Body of pancreas (tissue), 4 donors: ENCODE measurements at regions not wholly inside any gene's neighbourhood (a gene's known extent, or its start where the extent isn't known, plus 50 kb on each side); places are given as distances from the start of the nearest gene placed in this dataset.

Experiments
- POLR2A ChIP-seq, 3 donors: fragments of 450-650 bp; IDR thresholded peaks; one replicate each; pipeline ENCODE4 v1.6.1; 2016; ENCODE audit warnings: antibody characterized with exemption in 3 of 3, mild to moderate bottlenecking in 2 of 3
- TF ChIP-seq, protein P1 (sequence below), 7 experiments: fragments of 450-650 bp in 4 of 7; fragments of 200-600 bp in 3 of 7; sonication (generic) in 3 of 7; IDR thresholded peaks; one replicate each; pipeline ENCODE4 v1.5.1; 2016 to 2019; ENCODE audit warnings: antibody characterized with exemption in 7 of 7

DNA sequence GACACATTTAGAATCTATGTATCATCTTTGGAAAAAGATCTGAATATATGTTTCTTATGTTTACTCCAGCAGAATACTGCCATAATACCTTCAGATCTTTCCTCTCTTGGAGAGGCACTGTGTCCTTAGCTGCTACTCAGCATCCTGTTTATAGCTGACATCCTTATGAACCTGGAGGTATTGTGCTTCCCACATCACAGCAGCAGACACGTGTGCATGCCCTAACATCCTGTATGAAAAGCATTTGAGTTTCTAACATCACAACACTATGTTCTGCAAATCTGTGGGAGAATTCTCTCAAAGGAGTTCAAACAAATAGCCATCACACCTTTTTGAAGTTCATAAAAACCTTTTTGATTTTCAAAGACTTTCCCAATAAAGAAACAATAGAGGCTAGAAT is 216.0 kb downstream of the GJA1 start:
- TF ChIP-seq, protein P1, sequence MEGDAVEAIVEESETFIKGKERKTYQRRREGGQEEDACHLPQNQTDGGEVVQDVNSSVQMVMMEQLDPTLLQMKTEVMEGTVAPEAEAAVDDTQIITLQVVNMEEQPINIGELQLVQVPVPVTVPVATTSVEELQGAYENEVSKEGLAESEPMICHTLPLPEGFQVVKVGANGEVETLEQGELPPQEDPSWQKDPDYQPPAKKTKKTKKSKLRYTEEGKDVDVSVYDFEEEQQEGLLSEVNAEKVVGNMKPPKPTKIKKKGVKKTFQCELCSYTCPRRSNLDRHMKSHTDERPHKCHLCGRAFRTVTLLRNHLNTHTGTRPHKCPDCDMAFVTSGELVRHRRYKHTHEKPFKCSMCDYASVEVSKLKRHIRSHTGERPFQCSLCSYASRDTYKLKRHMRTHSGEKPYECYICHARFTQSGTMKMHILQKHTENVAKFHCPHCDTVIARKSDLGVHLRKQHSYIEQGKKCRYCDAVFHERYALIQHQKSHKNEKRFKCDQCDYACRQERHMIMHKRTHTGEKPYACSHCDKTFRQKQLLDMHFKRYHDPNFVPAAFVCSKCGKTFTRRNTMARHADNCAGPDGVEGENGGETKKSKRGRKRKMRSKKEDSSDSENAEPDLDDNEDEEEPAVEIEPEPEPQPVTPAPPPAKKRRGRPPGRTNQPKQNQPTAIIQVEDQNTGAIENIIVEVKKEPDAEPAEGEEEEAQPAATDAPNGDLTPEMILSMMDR (IDR thresholded peaks at IDR 0.05): no peak
- no peak for TF ChIP-seq POLR2A (IDR thresholded peaks at IDR 0.05)
